Eye (tissue), 1 donor: ENCODE measurements at regions not wholly inside any gene's neighbourhood (a gene's known extent, or its start where the extent isn't known, plus 50 kb on each side); places are given as distances from the start of the nearest gene placed in this dataset.
A peak's percentile ranks its signal among the peaks of the same experiment; 100 is the strongest.

ENCODE experiments used
- DNase-seq: peaks from one replicate; pipeline ENCODE4 v3.0.0-alpha.2; 2015

GRCh38 chr1:214935258-214935657, 147.3 kb upstream of the KCNK2 start:
- no peak for DNase-seq

GRCh38 chr1:214939180-214939579, 143.4 kb upstream of the KCNK2 start:
- DNase-seq, result no peak

- DNase-seq, result no peak
Observed at GRCh38 chr1:214941061-214941460, 141.5 kb upstream of the KCNK2 start.

- no peak for DNase-seq
Observed at GRCh38 chr1:214943054-214943453, 139.5 kb upstream of the KCNK2 start.

- peak; percentile 4 for DNase-seq
Observed at GRCh38 chr1:214946615-214947014, 135.9 kb upstream of the KCNK2 start.

GRCh38 chr1:214952648-214953047, 129.9 kb upstream of the KCNK2 start:
- DNase-seq, result no peak

GRCh38 chr1:214953901-214954616, 128.5 kb upstream of the KCNK2 start:
- no peak for DNase-seq

- no peak for DNase-seq
Observed at GRCh38 chr1:214954617-214954949, 128.0 kb upstream of the KCNK2 start.

GRCh38 chr1:214957330-214958137, 125.0 kb upstream of the KCNK2 start:
- peak; percentile 44 for DNase-seq

- DNase-seq, result no peak
Observed at GRCh38 chr1:214958486-214958885, 124.1 kb upstream of the KCNK2 start.

GRCh38 chr1:214966346-214966745, 116.2 kb upstream of the KCNK2 start:
- DNase-seq, result no peak

- DNase-seq, result no peak
Observed at GRCh38 chr1:214967865-214968575, 114.5 kb upstream of the KCNK2 start.

GRCh38 chr1:214970016-214970415, 112.5 kb upstream of the KCNK2 start:
- no peak for DNase-seq

GRCh38 chr1:214971071-214971470, 111.5 kb upstream of the KCNK2 start:
- DNase-seq, result no peak

GRCh38 chr1:214974002-214974401, 108.5 kb upstream of the KCNK2 start:
- no peak for DNase-seq

GRCh38 chr1:214976665-214977064, 105.9 kb upstream of the KCNK2 start:
- DNase-seq, result no peak

GRCh38 chr1:214977110-214977509, 105.4 kb upstream of the KCNK2 start:
- DNase-seq, result no peak

GRCh38 chr1:214977700-214978374, 104.7 kb upstream of the KCNK2 start:
- DNase-seq, result no peak

GRCh38 chr1:214979191-214979590, 103.3 kb upstream of the KCNK2 start:
- DNase-seq, result no peak

GRCh38 chr1:214980921-214981320, 101.6 kb upstream of the KCNK2 start:
- DNase-seq, result no peak

- no peak for DNase-seq
Observed at GRCh38 chr1:214983126-214983869, 99.2 kb upstream of the KCNK2 start.

- no peak for DNase-seq
Observed at GRCh38 chr1:214989341-214989740, 93.2 kb upstream of the KCNK2 start.

GRCh38 chr1:214990619-214991018, 91.9 kb upstream of the KCNK2 start:
- DNase-seq, result peak; percentile 4
